Suprapubic skin (tissue), 4 donors: ENCODE measurements at regions not wholly inside any gene's neighbourhood (a gene's known extent, or its start where the extent isn't known, plus 50 kb on each side); places are given as distances from the start of the nearest gene placed in this dataset.

ENCODE experiments used
- DNase-seq, 2 donors: peaks; one replicate each; pipeline ENCODE4 v3.0.0-alpha.2; 2019; ENCODE audit warnings: low spot score in 2 of 2
- H3K27ac ChIP-seq: fragments of 200-600 bp; sonication (generic); one replicate; pipeline ENCODE4 v1.5.1; 2019
- H3K27me3 ChIP-seq: fragments of 200-600 bp; sonication (generic); one replicate; pipeline ENCODE4 v1.5.1; 2019
- H3K36me3 ChIP-seq: fragments of 200-600 bp; sonication (generic); one replicate; pipeline ENCODE4 v1.5.1; 2019
- H3K4me1 ChIP-seq: fragments of 200-600 bp; sonication (generic); one replicate; pipeline ENCODE4 v1.5.1; 2019
- H3K4me3 ChIP-seq: fragments of 200-600 bp; sonication (generic); one replicate; pipeline ENCODE4 v1.5.1; 2019; ENCODE audit warnings: mild to moderate bottlenecking
- H3K9me3 ChIP-seq: fragments of 200-600 bp; sonication (generic); one replicate; pipeline ENCODE4 v1.5.1; 2019
- EP300 ChIP-seq: sonication (generic); formaldehyde crosslinking; IDR thresholded peaks from one replicate; pipeline ENCODE4 v1.6.1; 2017; ENCODE audit warnings: antibody characterized with exemption
- POLR2A ChIP-seq, 2 donors: fragments of 450-650 bp; IDR thresholded peaks; one replicate each; pipeline ENCODE4 v1.6.1; 2017; ENCODE audit warnings: antibody characterized with exemption in 2 of 2, mild to moderate bottlenecking in 2 of 2, moderate library complexity in 2 of 2
- POLR2AphosphoS5 ChIP-seq, 3 donors: sonication (generic); formaldehyde crosslinking; IDR thresholded peaks; one replicate each; pipeline ENCODE4 v1.6.1; 2017; ENCODE audit warnings: antibody characterized with exemption in 3 of 3
- WGBS: methylation state at CpG from one replicate; pipeline ENCODE4 v1.1.5; 2018; 5-methylcytosine and 5-hydroxymethylcytosine counted together
- TF ChIP-seq, protein P1 (sequence below), 2 donors: fragments of 200-600 bp in 1 of 2; fragments of 450-650 bp in 1 of 2; sonication (generic) in 1 of 2; IDR thresholded peaks; one replicate each; pipeline ENCODE4 v1.5.1; 2016 to 2019; ENCODE audit warnings: antibody characterized with exemption in 2 of 2, mild to moderate bottlenecking in 1 of 2, moderate library complexity in 1 of 2

DNA sequence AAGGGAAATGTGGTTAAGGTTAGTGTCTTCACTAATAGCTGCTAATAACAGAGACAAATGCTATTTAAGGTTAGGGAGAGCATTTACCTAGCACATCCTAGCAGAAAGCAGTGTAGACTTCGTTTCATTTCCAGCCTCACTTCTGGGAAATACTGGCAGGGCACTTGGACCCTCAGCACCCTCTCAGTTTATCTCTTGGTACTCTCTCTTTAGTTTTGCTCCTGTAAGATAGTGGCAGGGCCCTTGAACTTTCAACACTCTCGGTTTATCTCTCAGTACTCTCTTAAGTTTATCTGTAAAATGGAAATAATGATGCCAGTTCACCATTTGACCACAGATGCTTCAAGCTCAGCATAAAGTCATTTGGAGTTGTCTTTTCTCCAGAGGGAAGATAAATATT lies 118.4 kb downstream of the MBL2 start:
- no peaks in the 10 kb centered on the region for H3K36me3 ChIP-seq
- WGBS: 79% methylated on average over 2 of the region's 2 CpGs
- no peak overlapping the region for H3K4me3 ChIP-seq
- H3K27ac ChIP-seq: no peak overlapping the region
- DNase-seq: no peak
- H3K4me1 ChIP-seq: peaks cover 13% of the 10 kb centered on the region
- no peaks in the 10 kb centered on the region for H3K27me3 ChIP-seq
- TF ChIP-seq, protein P1, sequence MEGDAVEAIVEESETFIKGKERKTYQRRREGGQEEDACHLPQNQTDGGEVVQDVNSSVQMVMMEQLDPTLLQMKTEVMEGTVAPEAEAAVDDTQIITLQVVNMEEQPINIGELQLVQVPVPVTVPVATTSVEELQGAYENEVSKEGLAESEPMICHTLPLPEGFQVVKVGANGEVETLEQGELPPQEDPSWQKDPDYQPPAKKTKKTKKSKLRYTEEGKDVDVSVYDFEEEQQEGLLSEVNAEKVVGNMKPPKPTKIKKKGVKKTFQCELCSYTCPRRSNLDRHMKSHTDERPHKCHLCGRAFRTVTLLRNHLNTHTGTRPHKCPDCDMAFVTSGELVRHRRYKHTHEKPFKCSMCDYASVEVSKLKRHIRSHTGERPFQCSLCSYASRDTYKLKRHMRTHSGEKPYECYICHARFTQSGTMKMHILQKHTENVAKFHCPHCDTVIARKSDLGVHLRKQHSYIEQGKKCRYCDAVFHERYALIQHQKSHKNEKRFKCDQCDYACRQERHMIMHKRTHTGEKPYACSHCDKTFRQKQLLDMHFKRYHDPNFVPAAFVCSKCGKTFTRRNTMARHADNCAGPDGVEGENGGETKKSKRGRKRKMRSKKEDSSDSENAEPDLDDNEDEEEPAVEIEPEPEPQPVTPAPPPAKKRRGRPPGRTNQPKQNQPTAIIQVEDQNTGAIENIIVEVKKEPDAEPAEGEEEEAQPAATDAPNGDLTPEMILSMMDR (IDR thresholded peaks at IDR 0.05): no peak
- no peak for TF ChIP-seq POLR2AphosphoS5 (IDR thresholded peaks at IDR 0.05)
- no peak for TF ChIP-seq EP300
- TF ChIP-seq POLR2A (IDR thresholded peaks at IDR 0.05): no peak
- H3K9me3 ChIP-seq: no peaks in the 10 kb centered on the region

DNA sequence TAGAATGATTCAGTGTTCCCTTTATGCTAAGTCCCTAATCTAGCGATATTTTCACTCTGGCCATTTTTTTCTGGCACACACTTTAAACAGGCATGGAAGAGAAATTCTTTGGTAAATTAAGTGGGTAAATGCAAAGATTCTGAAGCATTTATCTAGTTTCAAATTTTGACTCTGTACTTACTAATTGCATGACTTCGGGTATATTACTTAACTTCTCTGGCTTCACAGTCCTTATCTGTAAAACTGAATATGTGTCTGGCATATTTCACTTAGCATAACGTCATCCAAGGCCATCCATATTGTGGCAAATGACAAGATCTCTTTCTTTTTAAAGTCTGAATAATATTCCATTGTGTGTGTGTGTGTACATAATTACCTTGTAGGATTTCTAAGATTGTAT lies 114.5 kb downstream of the MBL2 start:
- peaks cover 5% of the 10 kb centered on the region for H3K4me1 ChIP-seq
- TF ChIP-seq EP300 (no peak), POLR2A (IDR thresholded peaks at IDR 0.05) (no peak), POLR2AphosphoS5 (IDR thresholded peaks at IDR 0.05) (no peak)
- TF ChIP-seq, protein P1 (IDR thresholded peaks at IDR 0.05): no peak
- no peaks in the 10 kb centered on the region for H3K9me3 ChIP-seq
- no peak overlapping the region for H3K27ac ChIP-seq
- 66% methylated on average over 3 of the region's 3 CpGs for WGBS
- DNase-seq: no peak
- H3K4me3 ChIP-seq: no peak overlapping the region
- no peaks in the 10 kb centered on the region for H3K36me3 ChIP-seq
- no peaks in the 10 kb centered on the region for H3K27me3 ChIP-seq

DNA sequence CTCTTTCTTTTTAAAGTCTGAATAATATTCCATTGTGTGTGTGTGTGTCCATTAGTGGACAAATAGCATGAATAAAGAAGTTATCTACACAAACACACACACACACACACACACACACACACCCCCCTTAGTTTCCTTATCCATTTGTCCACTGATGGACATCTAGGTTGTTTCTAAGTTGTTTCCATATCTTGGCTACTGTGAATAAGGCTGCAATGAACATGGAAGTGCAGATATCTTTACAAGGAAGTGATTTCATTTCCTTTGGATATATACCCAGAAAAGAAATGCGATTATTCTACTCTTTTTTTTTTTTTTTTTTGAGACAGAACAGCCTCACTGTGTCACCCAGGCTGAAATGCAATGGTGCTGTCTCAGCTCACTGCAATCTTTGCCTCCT lies 113.5 kb downstream of the MBL2 start:
- DNase-seq: no peak
- Histone ChIP-seq H3K4me1 (no peaks in the 10 kb centered on the region), H3K4me3 (no peak overlapping the region), H3K9me3 (no peaks in the 10 kb centered on the region), H3K27ac (no peak overlapping the region), H3K27me3 (no peaks in the 10 kb centered on the region), H3K36me3 (no peaks in the 10 kb centered on the region)
- TF ChIP-seq, protein P1 (IDR thresholded peaks at IDR 0.05): no peak
- TF ChIP-seq POLR2AphosphoS5 (IDR thresholded peaks at IDR 0.05) (no peak), POLR2A (IDR thresholded peaks at IDR 0.05) (no peak), EP300 (no peak)
- 57% methylated on average over 1 of the region's 1 CpG for WGBS

DNA sequence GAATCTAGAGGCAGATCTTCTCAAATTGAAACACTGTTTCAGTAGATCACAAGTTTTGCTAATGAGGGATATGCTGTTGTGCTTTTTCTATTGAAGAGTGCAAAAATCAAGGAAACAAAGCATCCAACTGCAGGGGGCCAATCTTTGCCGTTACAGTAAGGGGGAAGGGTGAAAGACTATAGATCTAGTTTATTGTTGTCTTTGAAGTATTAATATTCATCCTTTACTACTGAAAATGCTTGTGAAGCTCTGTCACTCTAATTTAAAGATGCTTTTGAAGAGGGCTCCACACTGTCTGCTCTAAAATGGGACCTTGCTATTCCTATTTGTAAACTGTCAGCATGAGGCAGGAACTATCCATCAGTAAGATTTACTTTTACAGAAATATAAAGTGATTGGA lies 110.3 kb downstream of the MBL2 start:
- H3K27me3 ChIP-seq: no peaks in the 10 kb centered on the region
- 24% methylated on average over 1 of the region's 1 CpG for WGBS
- peaks cover 5% of the 10 kb centered on the region for H3K9me3 ChIP-seq
- no peak overlapping the region for H3K27ac ChIP-seq
- TF ChIP-seq POLR2AphosphoS5 (IDR thresholded peaks at IDR 0.05) (no peak), POLR2A (IDR thresholded peaks at IDR 0.05) (no peak), EP300 (no peak)
- TF ChIP-seq, protein P1 (IDR thresholded peaks at IDR 0.05): no peak
- H3K4me1 ChIP-seq: no peaks in the 10 kb centered on the region
- no peak overlapping the region for H3K4me3 ChIP-seq
- no peaks in the 10 kb centered on the region for H3K36me3 ChIP-seq
- no peak for DNase-seq

DNA sequence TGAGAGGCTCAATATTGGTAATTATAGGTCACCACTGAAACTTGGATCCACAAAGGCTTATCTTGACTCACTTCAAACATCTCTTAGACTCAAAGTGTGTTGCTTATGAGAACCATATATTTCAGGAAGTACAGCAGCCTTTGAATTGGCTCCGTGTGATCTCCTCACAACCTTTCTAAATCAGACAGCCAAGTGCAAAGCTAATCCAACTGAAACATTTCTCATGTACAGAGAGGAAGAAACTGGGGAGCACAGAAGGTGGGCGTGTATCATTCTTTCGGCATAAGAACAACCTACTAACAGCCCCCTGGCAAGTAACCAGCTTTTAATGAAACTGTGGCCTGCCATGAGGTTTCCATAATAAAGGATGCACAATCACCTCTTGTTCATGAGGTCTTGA lies 109.4 kb downstream of the MBL2 start:
- no peak for TF ChIP-seq EP300
- TF ChIP-seq POLR2AphosphoS5 (IDR thresholded peaks at IDR 0.05): no peak
- no peak for TF ChIP-seq POLR2A (IDR thresholded peaks at IDR 0.05)
- TF ChIP-seq, protein P1 (IDR thresholded peaks at IDR 0.05): no peak
- Histone ChIP-seq H3K36me3 (no peaks in the 10 kb centered on the region), H3K9me3 (peaks cover 7% of the 10 kb centered on the region), H3K27me3 (no peaks in the 10 kb centered on the region), H3K4me3 (no peak overlapping the region), H3K4me1 (no peaks in the 10 kb centered on the region), H3K27ac (no peak overlapping the region)
- DNase-seq: no peak
- 66% methylated on average over 3 of the region's 3 CpGs for WGBS
